ENCODE measurements at regions not wholly inside any gene's neighbourhood (a gene's known extent, or its start where the extent isn't known, plus 50 kb on each side); places are given as distances from the start of the nearest gene placed in this dataset.

DNA sequence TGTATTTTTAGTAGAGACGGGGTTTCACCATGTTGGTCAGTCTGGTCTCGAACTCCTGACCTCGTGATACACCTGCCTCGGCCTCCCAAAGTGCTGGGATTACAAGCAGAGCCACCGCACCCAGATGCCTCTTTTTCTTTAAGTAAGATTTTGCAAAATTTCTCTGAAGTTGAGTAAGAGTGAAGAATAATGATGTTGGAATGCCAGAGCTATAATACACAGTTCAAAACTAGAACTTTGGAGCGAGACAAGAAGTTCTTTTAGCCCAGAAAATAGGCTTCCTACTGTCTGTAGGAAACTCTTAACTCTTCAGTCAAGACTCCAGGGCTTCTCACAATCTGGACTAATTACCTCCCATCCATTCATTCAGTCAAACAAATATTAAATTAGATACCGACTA lies 51.4 kb downstream of the MARCHF4 start:
- Histone ChIP-seq H3K36me3 (ENCODE audit: insufficient read depth) (no peaks in the 10 kb centered on the region), H3K4me1 (ENCODE audit: insufficient read depth) (no peaks in the 10 kb centered on the region), H3K4me3 (ENCODE audit: low read depth, low read length) (no peak overlapping the region), H3K27ac (ENCODE audit: low read depth) (no peak overlapping the region)
- no peak for DNase-seq (ENCODE audit: extremely low spot score)
- 85% methylated on average over 7 of the region's 7 CpGs for WGBS

DNA sequence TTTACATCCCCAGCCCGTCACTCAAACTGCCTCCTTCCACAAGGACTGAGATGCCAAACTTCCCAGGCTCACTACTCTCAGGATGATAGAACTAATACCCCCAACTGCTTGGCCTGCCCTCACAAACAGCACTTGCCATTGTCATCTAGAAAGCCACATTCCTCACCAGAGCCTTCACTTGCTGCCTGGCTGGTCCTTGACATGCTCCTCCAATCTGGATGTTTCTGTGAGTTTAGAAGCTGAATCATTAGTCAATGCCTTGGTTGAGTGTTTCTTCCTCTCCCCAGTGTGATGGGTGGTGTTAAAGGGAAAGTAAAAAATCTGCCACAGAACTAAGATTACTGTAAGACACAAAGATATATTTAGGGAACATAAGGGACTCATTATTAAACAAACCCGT lies 52.5 kb downstream of the MARCHF4 start:
- no peak overlapping the region for H3K27ac ChIP-seq (ENCODE audit: low read depth)
- DNase-seq (ENCODE audit: extremely low spot score), result no peak
- no peak overlapping the region for H3K4me3 ChIP-seq (ENCODE audit: low read depth, low read length)
- no peaks in the 10 kb centered on the region for H3K36me3 ChIP-seq (ENCODE audit: insufficient read depth)
- WGBS, result 65% methylated on average over 2 of the region's 2 CpGs
- H3K4me1 ChIP-seq (ENCODE audit: insufficient read depth), result no peaks in the 10 kb centered on the region

DNA sequence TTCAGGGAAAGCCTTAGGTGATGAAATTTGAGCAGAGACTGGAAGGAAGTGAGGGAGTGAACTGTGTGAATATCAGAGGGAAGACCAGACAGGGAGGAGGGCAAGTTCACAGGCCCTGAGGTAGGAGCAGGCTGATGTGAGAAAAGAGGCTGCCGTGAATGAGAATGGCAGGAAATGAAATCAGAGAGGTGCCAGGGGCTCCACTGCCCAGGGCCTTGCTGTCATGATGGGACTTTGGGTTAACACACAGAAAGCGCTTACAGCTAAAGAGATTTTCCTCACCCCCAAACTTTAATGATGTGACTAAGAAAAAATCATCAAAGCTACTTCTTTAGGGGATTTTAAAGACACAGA lies 53.8 kb downstream of the MARCHF4 start:
- 76% methylated on average over 2 of the region's 2 CpGs for WGBS
- no peak overlapping the region for H3K4me3 ChIP-seq (ENCODE audit: low read depth, low read length)
- no peak for DNase-seq (ENCODE audit: extremely low spot score)
- H3K4me1 ChIP-seq (ENCODE audit: insufficient read depth), result no peaks in the 10 kb centered on the region
- H3K27ac ChIP-seq (ENCODE audit: low read depth), result no peak overlapping the region
- H3K36me3 ChIP-seq (ENCODE audit: insufficient read depth), result no peaks in the 10 kb centered on the region

DNA sequence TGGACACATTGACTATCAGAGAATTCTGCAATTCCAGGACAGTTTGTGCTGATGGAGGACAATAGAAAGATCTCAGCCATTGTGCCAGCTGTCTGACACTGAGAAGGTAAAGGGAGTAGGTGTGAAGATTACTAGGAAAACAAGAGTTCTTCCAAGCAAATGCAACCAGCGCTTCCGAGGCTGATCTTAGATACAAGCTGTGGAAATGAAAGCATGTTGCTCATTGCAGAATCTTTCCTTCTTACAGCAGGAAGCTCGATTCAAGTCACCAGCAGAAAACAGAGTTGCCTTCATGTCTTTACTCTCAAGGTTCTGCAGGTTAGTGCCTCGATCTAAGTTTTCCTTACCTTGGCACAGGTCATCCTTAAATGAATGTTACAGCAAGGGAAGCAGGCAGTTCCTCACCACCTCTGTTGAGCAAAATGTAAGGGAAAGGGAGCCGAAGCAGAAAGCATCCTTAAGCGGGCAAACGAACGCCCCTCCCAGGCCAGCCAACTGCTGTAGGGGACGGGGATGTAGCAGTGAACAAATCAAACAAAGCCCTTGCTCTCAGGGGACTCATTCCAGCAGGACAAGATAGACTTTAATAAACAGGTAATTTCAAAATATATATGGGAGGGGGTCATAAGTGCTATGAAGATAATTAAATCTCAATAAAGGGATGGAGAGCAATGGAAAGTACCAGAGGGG lies 54.3 kb downstream of the MARCHF4 start:
- Histone ChIP-seq H3K4me1 (ENCODE audit: insufficient read depth) (no peaks in the 10 kb centered on the region), H3K36me3 (ENCODE audit: insufficient read depth) (no peaks in the 10 kb centered on the region), H3K27ac (ENCODE audit: low read depth) (no peak overlapping the region), H3K4me3 (ENCODE audit: low read depth, low read length) (no peak overlapping the region)
- DNase-seq (ENCODE audit: extremely low spot score), result no peak
- 50% methylated on average over 9 of the region's 9 CpGs for WGBS

DNA sequence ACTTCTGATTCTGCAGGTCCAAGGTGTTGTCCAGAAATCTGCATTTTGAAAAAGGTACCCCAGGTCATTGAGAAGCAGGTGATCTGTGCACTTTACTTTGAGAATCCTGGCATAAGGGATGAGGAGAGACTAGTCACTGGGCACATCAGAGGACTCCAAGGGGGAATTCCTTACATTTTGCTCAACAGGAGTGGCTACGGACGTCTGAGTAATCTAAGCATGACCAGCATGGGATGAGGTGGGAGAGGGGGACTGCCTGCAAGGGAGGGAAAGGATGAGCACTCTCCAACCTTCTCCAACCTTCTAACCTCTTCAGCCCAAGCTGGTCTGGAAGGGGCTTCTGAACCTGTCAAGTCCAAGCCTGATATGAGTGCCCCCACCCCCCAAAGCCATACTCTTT lies 55.5 kb downstream of the MARCHF4 start:
- DNase-seq (ENCODE audit: extremely low spot score), result no peak
- no peaks in the 10 kb centered on the region for H3K4me1 ChIP-seq (ENCODE audit: insufficient read depth)
- WGBS, result 51% methylated on average over 2 of the region's 2 CpGs
- H3K27ac ChIP-seq (ENCODE audit: low read depth), result no peak overlapping the region
- no peaks in the 10 kb centered on the region for H3K36me3 ChIP-seq (ENCODE audit: insufficient read depth)
- H3K4me3 ChIP-seq (ENCODE audit: low read depth, low read length), result no peak overlapping the region

DNA sequence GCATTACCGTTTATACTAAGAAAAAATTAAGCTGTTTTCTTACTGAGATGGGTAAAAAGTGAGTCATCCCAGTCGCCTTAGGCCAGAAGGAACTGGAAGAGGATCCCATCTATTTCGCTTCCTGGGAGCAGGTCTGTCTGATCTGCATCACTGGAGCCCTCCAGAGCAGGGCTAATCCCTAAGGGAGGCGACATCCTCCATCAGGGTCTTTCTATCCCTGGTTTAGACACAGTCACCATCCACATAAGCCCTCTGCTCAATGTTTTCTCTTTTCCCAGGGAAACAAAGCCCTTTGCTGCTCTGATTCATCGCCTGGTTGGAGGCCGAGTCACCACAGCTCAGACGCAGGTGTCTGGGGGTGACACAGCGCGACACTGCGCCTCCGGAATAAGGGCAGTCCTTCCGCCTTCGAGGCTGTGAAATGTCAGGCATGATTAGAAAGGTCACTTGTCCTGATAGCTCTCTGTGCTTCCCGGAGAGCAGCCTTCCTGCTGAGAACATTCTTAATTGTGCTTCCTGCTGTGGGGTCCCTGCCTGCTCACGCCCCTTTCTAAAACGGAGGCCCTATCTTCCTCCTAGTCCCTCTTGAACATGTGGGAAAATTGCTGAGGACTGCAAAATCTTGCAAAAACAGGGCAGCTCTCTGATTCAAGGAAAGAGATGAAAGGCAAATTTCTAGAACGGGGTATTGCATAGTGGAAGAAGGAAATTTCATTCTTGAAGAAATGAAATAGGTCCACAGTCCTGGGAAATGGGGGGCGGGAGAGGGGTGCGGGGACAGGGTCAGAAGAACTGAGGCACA lies 56.3 kb downstream of the MARCHF4 start:
- Histone ChIP-seq H3K27ac (ENCODE audit: low read depth) (no peak overlapping the region), H3K4me3 (ENCODE audit: low read depth, low read length) (no peak overlapping the region), H3K4me1 (ENCODE audit: insufficient read depth) (no peaks in the 10 kb centered on the region), H3K36me3 (ENCODE audit: insufficient read depth) (no peaks in the 10 kb centered on the region)
- 36% methylated on average over 19 of the region's 19 CpGs for WGBS
- no peak for DNase-seq (ENCODE audit: extremely low spot score)

DNA sequence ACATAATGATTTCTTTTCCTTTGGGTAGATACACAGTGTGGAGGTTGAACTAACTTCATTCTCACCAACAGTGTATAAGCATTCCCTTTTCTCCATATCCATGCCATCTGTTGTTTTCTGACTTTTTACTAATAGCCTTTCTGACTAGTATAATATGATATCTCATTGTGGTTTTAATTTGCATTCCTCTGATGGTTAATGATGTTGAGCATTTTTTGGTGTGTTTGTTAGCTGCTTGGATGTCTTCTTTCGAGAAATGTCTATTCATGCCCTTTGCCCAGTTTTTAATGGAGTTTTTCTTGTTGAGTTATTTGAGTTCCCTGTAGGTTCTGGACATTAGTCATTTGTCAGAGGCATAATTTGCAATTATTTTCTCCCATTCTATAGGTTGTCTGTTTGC lies 59.8 kb downstream of the MARCHF4 start:
- DNase-seq (ENCODE audit: extremely low spot score), result no peak
- 88% methylated on average over 1 of the region's 1 CpG for WGBS

DNA sequence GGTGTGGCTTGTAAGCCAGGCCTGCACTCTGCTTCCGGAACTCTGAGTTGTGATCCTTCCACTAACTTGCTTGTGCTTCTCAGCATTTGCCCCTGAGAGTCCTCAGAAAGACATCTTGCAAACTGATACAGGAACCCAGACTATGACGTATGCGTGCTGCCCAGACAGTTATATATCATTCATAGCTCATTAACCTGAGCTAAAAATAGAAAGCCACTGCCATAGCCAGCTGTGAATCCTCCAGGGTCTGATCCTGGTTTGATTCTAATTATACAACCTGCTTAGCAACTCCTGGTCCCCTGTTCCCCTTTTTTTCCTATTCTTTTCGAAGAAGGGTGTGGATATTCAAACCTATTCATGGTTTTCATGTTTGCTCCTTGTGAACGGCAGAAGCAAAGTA lies 63.7 kb downstream of the MARCHF4 start:
- H3K4me1 ChIP-seq (ENCODE audit: insufficient read depth), result no peaks in the 10 kb centered on the region
- no peaks in the 10 kb centered on the region for H3K36me3 ChIP-seq (ENCODE audit: insufficient read depth)
- H3K27ac ChIP-seq (ENCODE audit: low read depth), result no peak overlapping the region
- DNase-seq (ENCODE audit: extremely low spot score), result no peak
- 53% methylated on average over 5 of the region's 5 CpGs for WGBS
- H3K4me3 ChIP-seq (ENCODE audit: low read depth, low read length), result no peak overlapping the region

More for the DNA sequence above, 59.8 kb downstream of the MARCHF4 start:
- Histone ChIP-seq H3K4me1 (ENCODE audit: insufficient read depth) (no peaks in the 10 kb centered on the region), H3K27ac (ENCODE audit: low read depth) (no peak overlapping the region), H3K4me3 (ENCODE audit: low read depth, low read length) (no peak overlapping the region), H3K36me3 (ENCODE audit: insufficient read depth) (no peaks in the 10 kb centered on the region)

DNA sequence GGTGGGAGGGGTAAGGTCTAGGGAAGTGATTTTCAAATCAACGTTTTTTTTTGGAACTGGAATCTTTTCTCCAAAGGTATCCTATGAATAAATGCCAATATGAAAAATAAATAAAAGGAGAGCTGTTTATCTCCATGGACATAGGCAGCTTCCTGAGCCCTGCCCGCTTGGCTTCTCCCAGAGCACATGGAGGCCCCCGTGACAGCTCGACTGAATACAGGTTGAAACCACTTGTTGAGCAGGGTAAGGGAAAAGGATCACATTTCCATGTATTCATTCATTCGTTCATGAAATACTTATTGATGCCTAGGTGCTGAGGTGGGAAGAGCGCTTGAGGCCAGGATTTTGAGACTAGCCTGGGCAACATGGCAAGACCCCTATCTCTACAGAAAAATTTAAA lies 64.8 kb downstream of the MARCHF4 start:
- Histone ChIP-seq H3K4me1 (ENCODE audit: insufficient read depth) (no peaks in the 10 kb centered on the region), H3K27ac (ENCODE audit: low read depth) (no peak overlapping the region), H3K4me3 (ENCODE audit: low read depth, low read length) (no peak overlapping the region), H3K36me3 (ENCODE audit: insufficient read depth) (no peaks in the 10 kb centered on the region)
- no peak for DNase-seq (ENCODE audit: extremely low spot score)
- 67% methylated on average over 6 of the region's 6 CpGs for WGBS

DNA sequence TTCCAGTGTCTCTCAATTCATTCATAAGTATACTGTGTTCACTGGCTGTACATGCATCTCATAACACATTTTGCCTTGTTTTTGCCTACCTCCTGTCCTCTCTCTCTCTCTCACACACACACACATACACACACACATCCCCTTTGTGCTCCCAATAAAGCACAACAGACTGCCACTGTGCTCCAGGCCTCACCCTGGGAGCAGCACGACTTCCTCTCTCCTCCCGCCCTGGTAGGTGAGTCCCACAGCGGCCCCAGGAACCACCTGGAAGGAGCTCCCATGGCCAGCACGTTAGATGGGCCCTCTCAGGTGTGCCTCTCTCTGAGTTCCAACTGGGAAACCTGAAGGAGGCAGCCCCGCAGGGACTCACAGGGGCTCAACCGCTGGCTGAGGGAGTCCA lies 65.4 kb downstream of the MARCHF4 start:
- H3K36me3 ChIP-seq (ENCODE audit: insufficient read depth), result no peaks in the 10 kb centered on the region
- no peak overlapping the region for H3K27ac ChIP-seq (ENCODE audit: low read depth)
- no peaks in the 10 kb centered on the region for H3K4me1 ChIP-seq (ENCODE audit: insufficient read depth)
- WGBS, result 48% methylated on average over 6 of the region's 6 CpGs
- DNase-seq (ENCODE audit: extremely low spot score), result no peak
- H3K4me3 ChIP-seq (ENCODE audit: low read depth, low read length), result no peak overlapping the region

DNA sequence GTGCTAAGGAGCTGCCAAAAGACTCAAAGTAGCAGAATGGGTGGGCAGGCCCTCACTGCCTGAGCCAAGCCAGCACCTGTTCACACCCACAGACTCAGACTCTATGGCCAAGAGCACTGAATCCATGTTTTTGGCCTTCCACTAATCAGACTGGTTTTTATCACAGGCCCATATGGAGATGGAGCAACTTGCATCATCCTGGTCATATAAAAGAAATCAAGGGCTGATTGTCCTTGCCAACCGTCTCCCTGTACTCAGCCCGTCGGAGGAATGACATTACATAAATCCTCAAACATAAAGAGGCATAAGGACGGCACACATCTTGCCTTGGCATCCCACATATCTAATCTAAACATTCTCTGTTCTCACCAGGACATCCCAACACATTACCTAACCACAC lies 66.7 kb downstream of the MARCHF4 start:
- DNase-seq (ENCODE audit: extremely low spot score), result no peak
- H3K4me3 ChIP-seq (ENCODE audit: low read depth, low read length), result no peak overlapping the region
- no peaks in the 10 kb centered on the region for H3K36me3 ChIP-seq (ENCODE audit: insufficient read depth)
- no peak overlapping the region for H3K27ac ChIP-seq (ENCODE audit: low read depth)
- WGBS, result 61% methylated on average over 4 of the region's 4 CpGs
- no peaks in the 10 kb centered on the region for H3K4me1 ChIP-seq (ENCODE audit: insufficient read depth)

DNA sequence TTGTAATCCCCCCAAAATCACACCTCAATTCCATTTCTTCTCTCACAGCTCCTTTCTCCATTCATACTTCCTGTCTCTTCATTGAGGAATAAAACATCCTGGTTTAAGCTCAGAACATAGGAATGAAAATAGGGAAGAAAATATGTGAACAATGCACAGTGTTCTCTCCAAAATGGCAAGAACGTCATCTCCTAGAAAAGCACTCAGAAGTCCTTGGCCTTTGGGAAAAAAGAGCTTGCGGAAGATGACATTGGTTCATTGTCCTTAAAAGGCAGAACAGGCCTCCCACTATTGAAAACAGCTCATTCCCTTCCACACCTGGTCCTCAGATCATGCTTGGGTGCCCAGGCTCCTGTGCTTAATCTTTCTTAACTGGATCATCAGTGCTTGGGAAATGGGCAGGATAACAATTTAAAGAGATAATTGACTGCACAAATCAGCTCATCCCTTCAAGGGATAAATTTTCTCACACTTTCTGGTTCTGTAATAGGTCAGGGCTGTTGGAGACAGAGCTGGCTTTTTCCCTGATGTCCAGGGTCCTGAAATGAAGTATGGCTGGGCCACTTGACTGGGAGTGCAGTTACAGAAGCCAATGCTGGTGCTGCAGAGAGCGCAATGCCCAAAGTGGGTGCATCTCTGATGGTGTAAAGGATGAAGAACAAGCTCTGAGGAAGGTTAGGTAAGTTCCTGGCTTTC lies 69.2 kb downstream of the MARCHF4 start:
- no peak overlapping the region for H3K4me3 ChIP-seq (ENCODE audit: low read depth, low read length)
- no peaks in the 10 kb centered on the region for H3K4me1 ChIP-seq (ENCODE audit: insufficient read depth)
- WGBS, result 86% methylated on average over 3 of the region's 3 CpGs
- no peak overlapping the region for H3K27ac ChIP-seq (ENCODE audit: low read depth)
- no peak for DNase-seq (ENCODE audit: extremely low spot score)
- no peaks in the 10 kb centered on the region for H3K36me3 ChIP-seq (ENCODE audit: insufficient read depth)

DNA sequence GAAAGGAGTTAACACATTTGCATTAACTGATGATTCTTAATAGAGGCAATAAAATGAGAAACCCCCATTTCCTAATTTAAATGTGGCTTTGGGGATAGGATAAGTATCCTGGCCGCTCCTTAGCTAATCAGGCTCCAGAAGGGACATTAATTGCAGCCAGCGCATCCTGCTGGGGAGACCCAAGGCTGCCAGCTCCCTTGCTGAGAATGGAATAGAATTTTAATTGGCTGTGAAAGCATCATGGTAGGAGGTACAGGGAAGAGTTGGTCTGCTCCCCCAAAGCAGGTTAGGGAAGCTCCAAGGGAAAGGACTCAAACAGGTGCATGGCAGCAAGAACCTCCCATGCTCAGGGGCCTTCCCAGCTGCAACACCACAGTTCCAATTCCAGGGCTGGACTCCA lies 71.4 kb downstream of the MARCHF4 start:
- DNase-seq (ENCODE audit: extremely low spot score), result no peak
- Histone ChIP-seq H3K4me1 (ENCODE audit: insufficient read depth) (no peaks in the 10 kb centered on the region), H3K36me3 (ENCODE audit: insufficient read depth) (no peaks in the 10 kb centered on the region), H3K4me3 (ENCODE audit: low read depth, low read length) (no peak overlapping the region), H3K27ac (ENCODE audit: low read depth) (no peak overlapping the region)
- 58% methylated on average over 2 of the region's 2 CpGs for WGBS

DNA sequence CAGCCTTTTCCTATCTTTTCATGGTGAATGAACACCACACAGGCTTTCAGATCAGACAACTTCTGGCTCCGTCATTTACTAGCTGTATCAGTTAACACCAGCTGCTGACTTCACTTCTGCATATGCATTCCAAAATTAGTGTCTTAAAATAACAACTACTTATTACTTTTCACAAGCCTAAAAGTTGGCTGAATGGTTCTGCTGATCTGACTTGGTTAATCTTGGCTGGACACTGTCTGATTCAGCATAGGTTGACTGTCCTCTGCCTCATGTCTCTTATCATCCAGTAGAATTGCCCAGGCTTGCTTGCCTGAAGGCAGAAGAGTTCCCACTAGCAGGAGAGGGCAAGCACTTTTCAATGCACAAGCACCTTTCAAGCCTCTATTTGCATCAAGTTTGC lies 72.7 kb downstream of the MARCHF4 start:
- Histone ChIP-seq H3K4me1 (ENCODE audit: insufficient read depth) (no peaks in the 10 kb centered on the region), H3K36me3 (ENCODE audit: insufficient read depth) (no peaks in the 10 kb centered on the region), H3K27ac (ENCODE audit: low read depth) (no peak overlapping the region), H3K4me3 (ENCODE audit: low read depth, low read length) (no peak overlapping the region)
- no peak for DNase-seq (ENCODE audit: extremely low spot score)
- WGBS, result 38% methylated on average over 1 of the region's 1 CpG
